ENCODE measurements at regions not wholly inside any gene's neighbourhood (a gene's known extent, or its start where the extent isn't known, plus 50 kb on each side); places are given as distances from the start of the nearest gene placed in this dataset.
"Not testable (repeated sequence)": the region's sequence is repeated elsewhere in the genome, so short reads cannot be mapped to it uniquely, and the experiment has no call there.

- H3K4me3 ChIP-seq (ENCODE audit: low read depth, low read length) = no peak overlapping the region
- TF ChIP-seq CTCF (IDR thresholded peaks at IDR 0.05; ENCODE audit: insufficient read depth, low read length) = no peak
- no peak for DNase-seq (ENCODE audit: low read depth)
These were observed 152.1 kb downstream of the DUSP6 start for GRCh38 chr12:89200217-89200616.

GRCh38 chr12:89195470-89195869 lies 156.8 kb downstream of the DUSP6 start:
- H3K4me3 ChIP-seq (ENCODE audit: low read depth, low read length) = no peak overlapping the region
- no peak for DNase-seq (ENCODE audit: low read depth)
- TF ChIP-seq CTCF (IDR thresholded peaks at IDR 0.05; ENCODE audit: insufficient read depth, low read length) = no peak

- H3K4me3 ChIP-seq (ENCODE audit: low read depth, low read length) = no peak overlapping the region
- TF ChIP-seq CTCF (IDR thresholded peaks at IDR 0.05; ENCODE audit: insufficient read depth, low read length) = no peak
- no peak for DNase-seq (ENCODE audit: low read depth)
These were observed 157.6 kb downstream of the DUSP6 start for GRCh38 chr12:89194683-89195082.

- TF ChIP-seq CTCF (IDR thresholded peaks at IDR 0.05; ENCODE audit: insufficient read depth, low read length) = no peak
These were observed 159.9 kb downstream of the DUSP6 start for GRCh38 chr12:89192429-89192828.

GRCh38 chr12:89191597-89191996 lies 160.7 kb downstream of the DUSP6 start:
- DNase-seq (ENCODE audit: low read depth); H3K4me3 ChIP-seq (ENCODE audit: low read depth, low read length): not testable (repeated sequence)

More at GRCh38 chr12:89192429-89192828, 159.9 kb downstream of the DUSP6 start:
- no peak overlapping the region for H3K4me3 ChIP-seq (ENCODE audit: low read depth, low read length)
- DNase-seq (ENCODE audit: low read depth) = no peak

- DNase-seq (ENCODE audit: low read depth) = no peak
- TF ChIP-seq CTCF (IDR thresholded peaks at IDR 0.05; ENCODE audit: insufficient read depth, low read length) = no peak
- no peak overlapping the region for H3K4me3 ChIP-seq (ENCODE audit: low read depth, low read length)
These were observed 162.9 kb downstream of the DUSP6 start for GRCh38 chr12:89189448-89189847.

GRCh38 chr12:89187507-89187906 lies 164.8 kb downstream of the DUSP6 start:
- no peak overlapping the region for H3K4me3 ChIP-seq (ENCODE audit: low read depth, low read length)
- no peak for TF ChIP-seq CTCF (IDR thresholded peaks at IDR 0.05; ENCODE audit: insufficient read depth, low read length)
- DNase-seq (ENCODE audit: low read depth) = no peak
